HepG2 (cell line): ENCODE measurements at regions not wholly inside any gene's neighbourhood (a gene's known extent, or its start where the extent isn't known, plus 50 kb on each side); places are given as distances from the start of the nearest gene placed in this dataset.

Experiments
- ATAC-seq: fragments of 200-7000 bp; cut with Tn5 transposase; 3 replicates; pipeline ENCODE4 v1.9.1; 2020; ENCODE audit warnings: mild to moderate bottlenecking, moderate library complexity
- BruUV-seq: library from RNA; stranded (reverse); fragments of 400-500 nt; replicated peaks from 2 replicates; lab custom pipeline; 2021; lab: Mats Ljungman, UMichigan
- CTCF ChIA-PET: fragments of 300-600 bp; formaldehyde crosslinking; extraction: SDS; loops from one replicate; lab custom pipeline; 2021; ENCODE audit warnings: low total read pairs, inconsistent platforms, low intra/inter-chr PET ratio; lab: Yijun Ruan, JAX
- POLR2A ChIA-PET: fragments of 350-600 bp; sonication (Branson Sonifier 250); formaldehyde crosslinking; loops from one replicate; lab custom pipeline; 2020; ENCODE audit warnings: antibody characterized with exemption, inconsistent platforms; lab: Yijun Ruan, JAX
- DNase-seq: peaks from one replicate; pipeline ENCODE4 v3.0.0-alpha.2; 2015; ENCODE audit warnings: low spot score
- FAIRE-seq: peaks from 3 replicates; lab custom pipeline; 2011; peaks lifted over from hg19 to GRCh38; lab: Jason Lieb, UNC
- H2AFZ ChIP-seq: one replicate; pipeline ENCODE4 v1.6.1; 2011; ENCODE audit warnings: low read length, inconsistent platforms
- H3K27ac ChIP-seq: fragments of 300-600 bp; 3 replicates; pipeline ENCODE4 v1.8.0; 2011; ENCODE audit warnings: mixed run types, mild to moderate bottlenecking, mixed read lengths, low read length, inconsistent platforms; ENCODE audit not compliant: insufficient read depth; ENCODE audit errors: extremely low read length
- H3K27me3 ChIP-seq, 2 experiments: fragments of 200-600 bp in 1 of 2; 2 replicates in 1 of 2; 3 replicates in 1 of 2; pipeline versions ENCODE4 v1.6.0 to v1.8.0; 2011; ENCODE audit warnings: low read length in 2 of 2, mild to moderate bottlenecking in 2 of 2, moderate library complexity in 2 of 2, inconsistent platforms in 1 of 2; ENCODE audit not compliant: insufficient read depth in 2 of 2, control insufficient read depth in 1 of 2
- H3K36me3 ChIP-seq, 2 experiments: fragments of 200-600 bp in 1 of 2; replicated peaks in 1 of 2; 2 replicates in 1 of 2; 3 replicates in 1 of 2; pipeline versions ENCODE4 v1.5.1 to v1.8.0; 2011; ENCODE audit warnings: low read length in 2 of 2, inconsistent platforms in 1 of 2; ENCODE audit not compliant: insufficient read depth in 2 of 2, control insufficient read depth in 1 of 2
- H3K4me1 ChIP-seq: 2 replicates; pipeline ENCODE4 v1.5.1; 2012; ENCODE audit warnings: low read length, inconsistent platforms; ENCODE audit not compliant: insufficient read depth
- H3K4me2 ChIP-seq: 2 replicates; pipeline ENCODE4 v1.6.0; 2011; ENCODE audit warnings: low read depth, low read length, inconsistent platforms
- H3K4me3 ChIP-seq, 3 experiments: fragments of 200-600 bp in 1 of 3; sonication (generic), shearing (Covaris generic) in 1 of 3; replicated peaks in 1 of 3; 2 replicates each; pipeline ENCODE4 v1.5.1; 2011 to 2016; ENCODE audit warnings: low read length in 3 of 3, inconsistent platforms in 2 of 3, low read depth in 2 of 3, mild to moderate bottlenecking in 2 of 3, control low read depth in 1 of 3, mixed read lengths in 1 of 3; ENCODE audit not compliant: insufficient read depth in 1 of 3
- H3K79me2 ChIP-seq: one replicate; pipeline ENCODE4 v1.6.1; 2011; ENCODE audit warnings: low read length, inconsistent platforms; ENCODE audit not compliant: insufficient read depth
- H3K9ac ChIP-seq: 2 replicates; pipeline ENCODE4 v1.6.0; 2011; ENCODE audit warnings: mild to moderate bottlenecking, low read depth, low read length, inconsistent platforms; ENCODE audit not compliant: insufficient read depth
- H3K9me3 ChIP-seq: 2 replicates; pipeline ENCODE4 v1.5.1; 2012; ENCODE audit warnings: mild to moderate bottlenecking, low read length
- H4K20me1 ChIP-seq: 2 replicates; pipeline ENCODE4 v1.6.0; 2011; ENCODE audit warnings: inconsistent platforms, mild to moderate bottlenecking, low read length, moderate library complexity; ENCODE audit not compliant: insufficient read depth
- AGO2 ChIP-seq: fragments of 200-400 bp; formaldehyde crosslinking; optimal IDR thresholded peaks from 2 replicates; pipeline ENCODE3; 2017; ENCODE audit warnings: mild to moderate bottlenecking, low read depth, low read length, moderate library complexity
- ATRX ChIP-seq: sonication (generic); formaldehyde crosslinking; IDR thresholded peaks from 2 replicates; pipeline ENCODE4 v1.4.0; 2020; ENCODE audit warnings: missing genetic modification reagents, borderline replicate concordance
- EED ChIP-seq: sonication (generic); formaldehyde crosslinking; IDR thresholded peaks from 2 replicates; pipeline ENCODE4 v1.5.0; 2020; ENCODE audit warnings: mild to moderate bottlenecking, missing genetic modification reagents
- GLMP ChIP-seq: sonication (generic); formaldehyde crosslinking; IDR thresholded peaks from 2 replicates; pipeline ENCODE4 v1.9.0; 2021; ENCODE audit warnings: missing genetic modification reagents, mild to moderate bottlenecking, borderline replicate concordance
- GPBP1L1 ChIP-seq: sonication (generic); formaldehyde crosslinking; IDR thresholded peaks from 2 replicates; pipeline ENCODE4 v1.5.0; 2020; ENCODE audit warnings: mild to moderate bottlenecking, missing genetic modification reagents
- NKX3-1 ChIP-seq: sonication (generic); formaldehyde crosslinking; IDR thresholded peaks from 2 replicates; pipeline ENCODE4 v1.5.0; 2020; ENCODE audit warnings: missing genetic modification reagents
- PHB2 ChIP-seq: fragments of 450-650 bp; IDR thresholded peaks from 2 replicates; pipeline ENCODE4 v1.6.1; 2018; ENCODE audit not compliant: partially characterized antibody
- RCOR2 ChIP-seq: IDR thresholded peaks from 2 replicates; pipeline ENCODE4 v1.6.1; 2016; ENCODE audit warnings: missing biosample characterization, missing genetic modification reagents
- WIZ ChIP-seq: sonication (generic); formaldehyde crosslinking; IDR thresholded peaks from 2 replicates; pipeline ENCODE4 v1.5.1; 2020; ENCODE audit warnings: mild to moderate bottlenecking, missing genetic modification reagents
- ZBTB1 ChIP-seq: sonication (generic); formaldehyde crosslinking; IDR thresholded peaks from 2 replicates; pipeline ENCODE4 v1.4.0; 2020; ENCODE audit warnings: missing genetic modification reagents, borderline replicate concordance
- ZBTB21 ChIP-seq: sonication (generic); formaldehyde crosslinking; IDR thresholded peaks from 2 replicates; pipeline ENCODE4 v1.4.0; 2020; ENCODE audit warnings: missing genetic modification reagents
- ZFX ChIP-seq: sonication (generic); formaldehyde crosslinking; IDR thresholded peaks from 2 replicates; pipeline ENCODE4 v1.4.0; 2020; ENCODE audit warnings: mild to moderate bottlenecking, low read depth, missing genetic modification reagents, moderate library complexity
- ZKSCAN1 ChIP-seq: fragments of 150-350 bp; IDR thresholded peaks from 2 replicates; pipeline ENCODE4 v1.6.1; 2014; ENCODE audit warnings: low read length
- ZNF292 ChIP-seq: sonication (generic); formaldehyde crosslinking; IDR thresholded peaks from 2 replicates; pipeline ENCODE4 v1.8.1; 2022; ENCODE audit warnings: mild to moderate bottlenecking, low read depth, missing genetic modification reagents, borderline replicate concordance
- ZNF570 ChIP-seq: sonication (generic); formaldehyde crosslinking; IDR thresholded peaks from 2 replicates; pipeline ENCODE4 v1.4.0; 2020; ENCODE audit warnings: mild to moderate bottlenecking, missing genetic modification reagents, borderline replicate concordance
- ZNF746 ChIP-seq: sonication (generic); formaldehyde crosslinking; IDR thresholded peaks from 2 replicates; pipeline ENCODE4 v1.8.0; 2022; ENCODE audit warnings: mild to moderate bottlenecking, missing genetic modification reagents
- ZNF768 ChIP-seq: sonication (generic); formaldehyde crosslinking; IDR thresholded peaks from 2 replicates; pipeline ENCODE4 v1.4.0; 2020; ENCODE audit warnings: missing genetic modification reagents
- ZNF891 ChIP-seq: sonication (generic); formaldehyde crosslinking; IDR thresholded peaks from 2 replicates; pipeline ENCODE4 v1.5.0; 2020; ENCODE audit warnings: mild to moderate bottlenecking, missing genetic modification reagents
- ZXDC ChIP-seq: sonication (generic); formaldehyde crosslinking; IDR thresholded peaks from 2 replicates; pipeline ENCODE4 v1.5.0; 2020; ENCODE audit warnings: mild to moderate bottlenecking, missing genetic modification reagents
- WGBS: methylation state at CpG from one replicate; pipeline ENCODE4 v1.1.6; 2017; ENCODE audit warnings: low lambda C conversion rate; 5-methylcytosine and 5-hydroxymethylcytosine counted together
- in situ Hi-C: cut with HindIII; loops from 2 replicates; pipeline ENCODE4 v1.10.0; 2017; ENCODE audit warnings: low pct_unique_long_range_greater_than_20kb; ENCODE audit not compliant: extremely low pct_ligation_motif_present
- intact Hi-C: fragments of 100-400 bp; cut with micrococcal nuclease; formaldehyde crosslinking; loops from one replicate; pipeline ENCODE4 v1.10.0; 2022; ENCODE audit not compliant: unreplicated experiment
- TF ChIP-seq, protein P1 (sequence below): sonication (generic); formaldehyde crosslinking; IDR thresholded peaks from 2 replicates; pipeline ENCODE4 v1.5.1; 2020; ENCODE audit warnings: mild to moderate bottlenecking, moderate library complexity, missing genetic modification reagents

GRCh38 chr2:49798570-49798969 lies 644.3 kb upstream of the FSHR start (continued):
- TF ChIP-seq ZXDC (CRISPR knock-in tag), result no peak
- TF ChIP-seq AGO2, result no peak
- TF ChIP-seq ZBTB1, result no peak
- no peak for TF ChIP-seq ZKSCAN1
- TF ChIP-seq NKX3-1, result no peak

DNA sequence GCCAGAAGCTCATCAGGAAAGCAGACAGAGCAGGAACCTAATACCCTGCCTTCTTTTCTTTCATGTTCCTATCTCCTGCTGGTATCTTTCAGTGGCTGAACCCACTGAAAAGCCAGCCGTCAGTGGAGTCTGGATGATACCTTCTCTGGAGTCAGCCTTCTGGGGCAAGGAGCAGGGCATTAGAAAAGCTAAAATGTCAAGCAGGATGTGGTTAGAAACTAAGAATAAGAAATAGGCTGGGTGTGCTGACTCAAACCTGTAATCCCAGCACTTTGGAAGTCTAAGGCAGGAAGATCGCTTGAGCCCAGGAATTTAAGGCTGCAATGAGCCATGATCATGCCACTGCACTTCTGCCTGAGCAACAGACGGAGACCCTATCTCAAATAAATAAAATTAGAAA lies 642.0 kb upstream of the FSHR start:
- Histone ChIP-seq H2AFZ (no peak overlapping the region), H3K79me2 (no peaks in the 10 kb centered on the region), H3K9me3 (no peaks in the 10 kb centered on the region; the same call in 1 of the 2 replicates), H3K27me3 (no peaks in the 10 kb centered on the region), H3K4me1 (no peaks in the 10 kb centered on the region), H3K4me3 (no peak overlapping the region), H3K4me2 (no peak overlapping the region), H4K20me1 (no peaks in the 10 kb centered on the region), H3K36me3 (no peaks in the 10 kb centered on the region), H3K27ac (no peak overlapping the region), H3K9ac (no peak overlapping the region)
- POLR2A ChIA-PET, result no interaction called here
- CTCF ChIA-PET, result no interaction called here
- intact Hi-C loops (no loop called here), in situ Hi-C loops (no loop called here)
- 23% methylated on average over 3 of the region's 3 CpGs for WGBS
- no peak for DNase-seq
- ATAC-seq, result no peak
- FAIRE-seq, result no peak
- BruUV-seq, result no TSS peak
- no peak for TF ChIP-seq WIZ (CRISPR knock-in tag)
- no peak for TF ChIP-seq PHB2
- TF ChIP-seq, protein P1, sequence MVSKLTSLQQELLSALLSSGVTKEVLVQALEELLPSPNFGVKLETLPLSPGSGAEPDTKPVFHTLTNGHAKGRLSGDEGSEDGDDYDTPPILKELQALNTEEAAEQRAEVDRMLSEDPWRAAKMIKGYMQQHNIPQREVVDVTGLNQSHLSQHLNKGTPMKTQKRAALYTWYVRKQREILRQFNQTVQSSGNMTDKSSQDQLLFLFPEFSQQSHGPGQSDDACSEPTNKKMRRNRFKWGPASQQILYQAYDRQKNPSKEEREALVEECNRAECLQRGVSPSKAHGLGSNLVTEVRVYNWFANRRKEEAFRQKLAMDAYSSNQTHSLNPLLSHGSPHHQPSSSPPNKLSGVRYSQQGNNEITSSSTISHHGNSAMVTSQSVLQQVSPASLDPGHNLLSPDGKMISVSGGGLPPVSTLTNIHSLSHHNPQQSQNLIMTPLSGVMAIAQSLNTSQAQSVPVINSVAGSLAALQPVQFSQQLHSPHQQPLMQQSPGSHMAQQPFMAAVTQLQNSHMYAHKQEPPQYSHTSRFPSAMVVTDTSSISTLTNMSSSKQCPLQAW (CRISPR knock-in tag), result no peak
- no peak for TF ChIP-seq ATRX (CRISPR knock-in tag)
- no peak for TF ChIP-seq GPBP1L1 (CRISPR knock-in tag)
- no peak for TF ChIP-seq GLMP (CRISPR knock-in tag)
- no peak for TF ChIP-seq ZNF746 (CRISPR knock-in tag)
- no peak for TF ChIP-seq ZNF570 (CRISPR knock-in tag)
- no peak for TF ChIP-seq RCOR2 (CRISPR knock-in tag)
- TF ChIP-seq ZFX (CRISPR knock-in tag), result no peak
- no peak for TF ChIP-seq EED (CRISPR knock-in tag)
- TF ChIP-seq ZNF891 (CRISPR knock-in tag), result no peak
- TF ChIP-seq ZNF768 (CRISPR knock-in tag), result no peak
- no peak for TF ChIP-seq ZNF292 (CRISPR knock-in tag)
- no peak for TF ChIP-seq ZBTB21
